ENCODE measurements at regions not wholly inside any gene's neighbourhood (a gene's known extent, or its start where the extent isn't known, plus 50 kb on each side); places are given as distances from the start of the nearest gene placed in this dataset.

DNA sequence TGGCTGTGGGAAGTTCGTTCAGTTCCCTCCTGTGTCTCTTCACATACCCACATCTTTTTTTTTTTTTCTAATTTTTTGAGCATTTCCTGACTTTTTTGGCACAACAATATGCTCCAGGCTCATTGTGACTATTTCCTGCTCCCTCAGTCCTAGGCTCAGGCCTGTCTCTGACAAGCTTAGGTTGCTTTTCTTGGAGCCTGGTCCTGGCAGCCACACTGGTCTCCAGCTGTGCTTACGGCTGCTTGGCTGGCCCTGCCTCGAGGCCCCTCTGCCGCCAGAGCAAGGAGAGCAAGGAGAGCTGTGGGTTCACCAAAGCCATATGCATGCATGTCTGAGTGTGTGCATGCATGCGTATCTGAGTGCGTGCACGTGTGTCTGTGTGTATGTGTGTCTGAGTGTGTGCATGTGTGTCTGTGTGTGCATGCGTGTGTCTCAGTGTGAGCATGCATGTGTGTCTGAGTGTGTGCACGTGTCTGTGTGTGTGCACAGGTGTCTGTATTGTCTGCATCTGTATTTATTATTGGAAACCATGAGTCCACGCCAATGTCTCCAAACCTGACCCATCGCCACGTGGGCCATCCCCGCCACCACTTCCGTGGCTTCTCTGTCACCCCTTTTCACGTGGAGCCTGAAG lies 766.1 kb upstream of the SALL3 start:
- DNase-seq (ENCODE audit: low read depth): no peak

GRCh38 chr18:78221496-78221895 lies 758.1 kb upstream of the SALL3 start:
- no peak for DNase-seq (ENCODE audit: low read depth)

GRCh38 chr18:78228974-78229373 lies 750.6 kb upstream of the SALL3 start:
- no peak for DNase-seq (ENCODE audit: low read depth)

DNA sequence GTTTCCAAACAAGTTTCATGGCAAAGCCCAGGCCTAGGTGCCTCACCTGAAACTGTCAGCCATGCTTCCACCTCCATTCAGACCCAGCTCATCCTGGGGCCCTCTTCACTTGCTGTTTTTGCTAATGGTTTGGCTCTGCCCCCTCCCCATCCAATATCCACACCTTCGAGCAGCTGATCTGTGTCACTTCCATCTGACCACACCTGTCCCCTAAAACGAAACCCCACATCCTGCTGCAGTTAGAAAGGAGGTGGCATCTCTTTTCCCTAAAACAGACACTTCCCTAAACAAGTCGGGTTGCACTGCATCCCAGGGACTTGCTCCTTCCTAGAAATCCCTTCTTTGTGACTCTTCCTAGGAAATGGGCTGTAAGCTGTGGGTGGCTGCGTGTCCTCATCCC lies 748.7 kb upstream of the SALL3 start:
- DNase-seq (ENCODE audit: low read depth): no peak

DNA sequence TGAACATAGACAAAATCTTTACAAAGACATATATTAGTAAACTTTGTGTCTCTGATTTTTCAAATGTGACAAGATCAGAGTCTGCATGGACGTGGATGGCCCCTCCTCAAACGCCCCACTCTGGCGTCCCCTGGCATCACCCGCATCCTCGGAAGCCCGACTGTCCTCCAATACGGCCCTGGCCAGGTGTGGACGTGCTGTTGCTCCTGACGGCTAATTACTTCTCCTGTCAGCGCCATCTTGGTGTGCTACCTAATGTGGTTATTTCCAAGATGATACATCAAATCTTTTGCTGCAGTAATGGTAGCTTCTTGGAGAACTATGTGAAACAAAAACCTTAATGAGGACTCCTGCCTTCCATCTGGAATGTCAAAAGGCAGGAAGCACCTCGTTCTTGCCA lies 747.4 kb upstream of the SALL3 start:
- no peak for DNase-seq (ENCODE audit: low read depth)

GRCh38 chr18:78237864-78238263 lies 741.8 kb upstream of the SALL3 start:
- DNase-seq (ENCODE audit: low read depth): no peak

GRCh38 chr18:78238404-78239089 lies 741.1 kb upstream of the SALL3 start:
- DNase-seq (ENCODE audit: low read depth): no peak

DNA sequence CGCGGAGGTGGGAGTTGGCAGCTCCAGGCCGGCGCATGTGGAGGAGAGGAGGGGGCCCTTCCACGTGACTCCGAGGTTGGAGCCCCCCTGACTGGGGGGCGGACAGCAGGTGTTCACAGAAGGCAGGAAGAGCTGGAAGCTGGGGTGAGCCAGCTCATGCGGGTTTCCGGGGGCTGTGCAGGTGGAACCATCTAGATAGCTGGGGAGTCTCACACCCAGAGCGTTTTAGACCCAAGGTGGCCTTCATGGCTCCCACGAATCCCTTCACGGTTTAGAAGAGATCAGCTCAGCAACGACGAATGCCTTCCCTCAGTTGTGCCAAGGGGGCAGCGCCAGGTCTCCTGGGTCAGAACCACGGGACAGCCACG lies 740.5 kb upstream of the SALL3 start:
- no peak for DNase-seq (ENCODE audit: low read depth)

DNA sequence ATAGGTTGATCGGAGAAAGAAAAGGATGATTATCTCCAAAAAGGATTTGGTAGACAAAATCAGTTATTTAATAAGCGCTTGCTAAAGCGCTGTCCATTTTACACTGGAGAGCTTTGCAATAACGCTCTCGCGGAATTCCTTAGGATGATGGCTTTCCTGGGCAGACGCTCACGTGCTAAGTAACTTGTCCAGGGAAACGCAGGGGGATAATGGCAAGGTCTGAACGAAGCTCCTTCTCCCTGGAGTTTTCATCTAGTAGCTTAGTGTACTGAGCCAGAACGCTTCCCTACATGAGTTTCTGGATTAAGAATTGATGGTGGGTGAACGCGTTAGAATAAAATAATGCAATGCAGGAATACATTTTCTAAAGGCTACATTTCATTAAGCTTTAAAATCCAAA lies 739.5 kb upstream of the SALL3 start:
- no peak for DNase-seq (ENCODE audit: low read depth)

GRCh38 chr18:78240627-78241252 lies 738.9 kb upstream of the SALL3 start:
- DNase-seq (ENCODE audit: low read depth): no peak

DNA sequence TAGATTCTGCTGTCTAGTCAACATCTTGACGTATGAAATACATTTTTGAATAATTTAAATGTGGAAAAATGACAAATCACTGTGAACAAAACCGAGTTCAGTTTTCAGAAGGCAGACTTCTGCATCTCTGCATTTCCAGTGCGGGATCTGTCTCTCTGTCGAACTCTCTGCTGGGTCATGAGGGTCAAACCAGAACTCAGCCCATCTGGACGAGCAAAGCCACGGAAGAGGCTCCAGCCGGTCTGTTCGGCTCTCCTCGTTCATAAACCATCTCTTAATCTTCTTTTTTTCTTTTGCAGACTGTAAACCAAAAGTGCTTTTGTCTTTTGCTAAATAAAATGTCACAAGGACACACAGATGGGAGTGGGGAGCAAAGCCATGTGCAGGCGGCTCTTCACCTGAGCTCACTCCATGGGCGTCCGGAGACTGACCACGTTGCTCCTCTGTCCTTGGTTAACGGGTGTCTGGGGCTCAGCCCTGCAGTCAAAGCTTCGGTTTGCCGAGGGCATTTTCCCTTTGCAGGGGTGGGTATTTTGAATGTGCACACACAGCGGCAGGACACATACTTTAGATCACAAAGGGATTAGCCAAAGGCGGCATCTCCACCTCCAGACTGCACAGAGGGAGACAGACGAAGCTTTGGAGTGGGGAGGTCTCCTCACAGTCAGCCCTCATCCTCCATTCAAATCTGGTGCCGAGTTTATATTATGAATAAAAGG lies 737.9 kb upstream of the SALL3 start:
- DNase-seq (ENCODE audit: low read depth): no peak

DNA sequence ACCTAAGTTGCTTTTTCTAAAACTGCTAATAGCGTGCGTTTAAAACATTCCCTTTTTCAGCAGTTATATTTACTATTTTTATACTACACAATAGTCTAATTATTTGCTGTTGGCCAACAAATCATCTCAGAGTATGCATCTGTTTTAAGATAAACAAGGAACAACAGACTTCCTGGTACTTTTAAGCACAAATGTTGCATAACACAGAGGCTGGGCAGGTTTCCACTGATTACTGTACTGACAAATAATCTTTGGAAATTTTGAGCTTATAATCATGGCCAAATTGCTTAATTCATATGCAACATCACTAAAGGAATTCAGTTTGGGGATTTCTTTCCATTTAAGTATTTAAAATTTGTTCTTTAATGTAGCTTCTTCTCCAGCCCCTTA lies 737.4 kb upstream of the SALL3 start:
- no peak for DNase-seq (ENCODE audit: low read depth)

GRCh38 chr18:78242806-78243205 lies 736.8 kb upstream of the SALL3 start:
- no peak for DNase-seq (ENCODE audit: low read depth)

GRCh38 chr18:78244779-78245178 lies 734.8 kb upstream of the SALL3 start:
- no peak for DNase-seq (ENCODE audit: low read depth)

DNA sequence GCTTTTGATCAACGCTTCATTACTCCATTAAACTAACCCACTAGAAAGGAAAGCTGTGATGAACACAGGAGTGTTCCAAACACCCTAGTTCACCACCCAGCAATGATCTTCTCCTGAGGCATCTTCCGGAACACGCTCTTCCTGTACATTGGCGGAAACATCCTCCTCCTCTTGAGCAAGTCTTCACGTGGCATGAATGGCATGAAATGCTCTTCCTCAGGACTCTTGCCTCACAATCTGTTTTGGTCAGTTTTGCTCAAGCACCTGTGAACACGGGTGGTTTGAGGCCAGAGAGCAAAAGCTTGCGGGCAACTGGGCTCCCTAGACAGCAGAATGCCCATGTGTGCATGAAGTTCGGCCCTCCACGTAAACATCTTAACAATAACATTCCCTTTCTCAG lies 734.2 kb upstream of the SALL3 start:
- DNase-seq (ENCODE audit: low read depth): no peak

DNA sequence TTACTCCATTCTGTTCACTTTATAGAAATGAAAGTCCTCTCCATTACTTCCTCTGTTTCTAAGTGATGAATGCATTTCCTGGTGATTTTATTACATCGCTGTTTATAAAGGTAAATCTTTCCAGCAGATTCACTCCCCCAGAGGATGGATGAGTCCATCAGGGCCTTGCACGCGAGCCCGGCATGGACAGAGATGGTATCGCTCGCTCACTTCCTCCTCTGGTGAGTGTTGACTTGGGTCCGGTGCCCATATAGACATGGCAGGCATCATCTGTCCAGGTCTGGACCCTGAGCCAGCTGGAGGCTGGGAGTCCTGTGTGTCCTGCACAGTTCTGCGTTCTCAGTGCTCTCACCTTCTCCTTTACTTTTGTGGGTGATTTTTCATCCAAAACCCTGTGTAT lies 733.6 kb upstream of the SALL3 start:
- DNase-seq (ENCODE audit: low read depth): no peak

- no peak for DNase-seq (ENCODE audit: low read depth)
Observed at GRCh38 chr18:78246588-78246987, 733.0 kb upstream of the SALL3 start.

DNA sequence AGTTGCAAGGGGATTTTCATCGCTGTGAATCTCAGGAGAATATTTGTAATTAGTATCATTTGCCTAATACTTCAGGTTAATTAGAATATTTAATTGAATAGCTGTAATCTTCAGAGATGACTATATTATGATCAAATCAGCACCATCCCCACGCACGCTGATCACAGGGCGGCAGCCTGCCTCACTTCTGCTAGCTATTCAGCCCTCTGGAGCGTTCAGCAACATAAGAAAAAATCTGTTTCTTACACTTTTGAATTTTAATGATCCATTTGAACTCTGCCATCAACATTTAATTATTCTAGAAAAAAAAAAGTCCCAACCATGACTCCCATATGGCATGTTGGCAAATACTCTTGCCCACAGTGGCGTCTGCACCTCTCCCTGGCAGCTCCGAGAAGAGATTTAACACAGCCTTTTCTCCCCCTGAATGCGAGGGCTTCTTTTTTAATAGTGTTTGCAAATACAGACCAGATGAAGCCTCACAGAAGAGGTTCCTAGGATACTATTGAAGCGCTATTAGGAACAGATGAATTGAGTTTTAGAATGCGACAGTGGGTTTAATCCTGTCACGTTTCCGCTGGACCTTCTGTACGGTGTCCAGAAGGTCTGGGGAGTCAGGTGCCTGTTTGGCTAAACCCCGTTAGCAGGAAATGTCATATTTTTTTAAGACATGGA lies 731.9 kb upstream of the SALL3 start:
- DNase-seq (ENCODE audit: low read depth): no peak

DNA sequence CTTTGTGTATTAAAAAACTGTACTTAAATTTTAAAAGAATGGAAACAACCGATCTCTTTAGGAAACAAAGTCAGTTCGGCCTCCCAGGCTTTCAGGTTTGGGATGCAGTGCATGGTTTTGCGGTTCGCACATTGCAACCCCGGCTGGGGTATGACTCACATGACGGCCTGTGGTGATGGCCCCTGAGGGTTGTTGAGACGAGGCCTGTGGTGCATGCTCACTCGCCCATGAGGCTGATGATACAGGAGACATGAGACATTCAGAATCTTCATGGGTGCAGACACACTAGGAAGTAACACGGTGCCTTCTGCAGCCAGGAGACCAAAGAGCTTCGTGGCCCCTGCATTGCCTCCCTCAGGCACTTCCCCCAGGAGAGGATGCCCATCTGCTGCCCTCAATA lies 724.6 kb upstream of the SALL3 start:
- DNase-seq (ENCODE audit: low read depth): no peak

DNA sequence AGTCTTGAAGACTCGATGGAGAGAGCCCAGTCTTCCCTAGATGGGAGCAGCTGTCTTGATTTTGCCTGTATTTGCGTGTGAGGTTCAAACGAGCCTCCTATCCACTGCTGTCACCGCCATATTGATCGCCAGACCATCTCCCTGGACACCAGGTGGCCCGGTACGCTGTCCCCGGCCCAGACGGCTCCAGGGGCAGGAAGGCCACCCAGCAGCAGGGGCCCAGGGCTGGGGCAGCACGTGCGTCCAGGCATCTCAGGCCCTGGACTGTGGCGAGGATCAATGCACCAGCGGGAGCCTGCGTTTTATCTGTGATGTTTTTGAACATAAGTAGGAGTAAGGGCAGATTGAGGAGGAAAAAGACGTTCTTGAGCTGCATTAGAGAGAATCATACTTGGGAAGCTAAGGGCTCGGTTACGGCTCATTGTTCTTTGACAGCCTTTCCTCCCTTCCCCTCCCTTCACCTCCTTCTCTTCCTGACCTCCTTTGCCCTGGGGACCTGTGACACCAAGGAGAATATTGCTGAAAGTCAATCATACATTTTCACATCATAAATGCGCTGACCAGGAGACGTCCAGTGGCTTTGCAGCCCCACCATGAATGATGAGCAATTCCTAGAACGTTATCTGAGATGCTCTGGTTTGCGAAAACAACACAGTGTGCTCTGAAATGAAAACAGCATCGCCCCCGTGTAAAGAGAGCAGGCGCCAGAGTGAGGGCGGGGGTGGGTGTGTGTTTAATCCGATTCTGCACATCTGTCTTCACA lies 711.2 kb upstream of the SALL3 start:
- no peak for DNase-seq (ENCODE audit: low read depth)

DNA sequence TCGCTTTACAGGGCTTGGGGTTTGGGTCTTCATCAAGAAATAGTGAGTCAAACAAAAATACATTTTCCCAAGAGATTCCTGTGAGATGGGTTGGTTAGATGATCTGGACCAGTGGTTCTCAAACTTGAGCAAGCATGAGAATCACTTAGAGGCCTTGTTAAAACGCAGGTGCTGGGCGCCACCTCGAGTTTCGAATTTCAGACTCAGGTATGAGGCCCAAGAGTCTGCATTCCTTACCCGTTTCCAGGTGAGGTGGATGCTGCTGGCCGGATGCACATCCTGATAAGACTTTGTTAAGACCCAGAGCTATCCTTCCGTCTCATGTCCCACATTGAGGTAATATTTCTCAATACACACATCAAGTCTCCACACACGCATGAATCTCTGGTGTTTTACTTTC lies 707.8 kb upstream of the SALL3 start:
- DNase-seq (ENCODE audit: low read depth): no peak

DNA sequence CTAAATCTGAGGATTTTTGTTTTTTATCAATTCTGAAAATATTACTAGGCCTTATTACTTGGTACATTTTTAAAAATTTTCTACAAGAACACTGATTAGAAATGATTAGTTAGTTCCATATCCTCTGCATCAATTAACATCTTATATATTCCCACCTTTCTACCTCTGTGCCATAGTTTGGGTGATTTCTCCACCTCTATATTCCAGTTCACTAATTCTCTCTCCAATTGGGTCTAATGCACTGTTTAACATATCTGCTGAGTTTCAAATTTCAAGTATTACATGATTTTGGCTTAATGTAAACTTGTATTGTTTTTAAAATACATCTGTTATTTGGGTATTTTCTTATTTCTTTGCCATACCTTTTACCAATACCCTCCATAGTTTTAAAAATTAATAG lies 705.7 kb upstream of the SALL3 start:
- no peak for DNase-seq (ENCODE audit: low read depth)
